Sigmoid colon (tissue), 6 donors: ENCODE measurements at regions not wholly inside any gene's neighbourhood (a gene's known extent, or its start where the extent isn't known, plus 50 kb on each side); places are given as distances from the start of the nearest gene placed in this dataset.

Experiments used
- DNase-seq: peaks from one replicate; pipeline ENCODE4 v3.0.0-alpha.2; 2019
- H3K27ac ChIP-seq, 4 donors: fragments of 200-600 bp; sonication (generic); one replicate each; pipeline ENCODE4 v1.5.1; 2016 to 2019; ENCODE audit warnings: mild to moderate bottlenecking in 1 of 4
- H3K27me3 ChIP-seq, 3 donors: fragments of 200-600 bp; sonication (generic); one replicate each; pipeline ENCODE4 v1.5.1; 2019; ENCODE audit warnings: mild to moderate bottlenecking in 1 of 3
- H3K36me3 ChIP-seq, 4 donors: fragments of 200-600 bp; sonication (generic); one replicate each; pipeline ENCODE4 v1.5.1; 2016 to 2019
- H3K4me1 ChIP-seq, 4 donors: fragments of 200-600 bp; sonication (generic); one replicate each; pipeline ENCODE4 v1.5.1; 2017 to 2019
- H3K4me3 ChIP-seq, 4 donors: fragments of 200-600 bp; sonication (generic); one replicate each; pipeline ENCODE4 v1.5.1; 2017 to 2019; ENCODE audit warnings: mild to moderate bottlenecking in 2 of 4, moderate library complexity in 1 of 4
- H3K9me3 ChIP-seq, 4 donors: fragments of 200-600 bp in 3 of 4; sonication (generic) in 3 of 4; one replicate each; pipeline versions ENCODE4 v1.5.1 to v1.6.1; 2013 to 2019
- CTCF ChIP-seq, 4 experiments: fragments of 450-650 bp in 3 of 4; fragments of 200-600 bp in 1 of 4; IDR thresholded peaks; one replicate each; pipeline ENCODE4 v1.5.1; 2016 to 2019; ENCODE audit warnings: antibody characterized with exemption in 4 of 4, mild to moderate bottlenecking in 3 of 4, moderate library complexity in 2 of 4
- EP300 ChIP-seq, 4 donors: sonication (generic); formaldehyde crosslinking; IDR thresholded peaks; one replicate each; pipeline ENCODE4 v1.6.1; 2017; ENCODE audit warnings: antibody characterized with exemption in 4 of 4
- POLR2A ChIP-seq, 2 donors: fragments of 450-650 bp; IDR thresholded peaks; one replicate each; pipeline ENCODE4 v1.6.1; 2016; ENCODE audit warnings: antibody characterized with exemption in 2 of 2, mild to moderate bottlenecking in 2 of 2, moderate library complexity in 2 of 2
- POLR2AphosphoS5 ChIP-seq, 4 donors: sonication (generic); formaldehyde crosslinking; IDR thresholded peaks; one replicate each; pipeline ENCODE4 v1.6.1; 2017; ENCODE audit warnings: antibody characterized with exemption in 4 of 4
- WGBS, 2 donors: extraction: QIAGEN DNeasy Blood & Tissue Kit; methylation state at CpG; one replicate each; pipeline ENCODE4 v1.1.7; 2013; 5-methylcytosine and 5-hydroxymethylcytosine counted together
- intact Hi-C: fragments of 100-400 bp; cut with DNase I; formaldehyde crosslinking; loops from one replicate; pipeline ENCODE4 v1.15.1; 2023
- donor health status: healthy with polysubstance abuse.
- donor health status: healthy.

DNA sequence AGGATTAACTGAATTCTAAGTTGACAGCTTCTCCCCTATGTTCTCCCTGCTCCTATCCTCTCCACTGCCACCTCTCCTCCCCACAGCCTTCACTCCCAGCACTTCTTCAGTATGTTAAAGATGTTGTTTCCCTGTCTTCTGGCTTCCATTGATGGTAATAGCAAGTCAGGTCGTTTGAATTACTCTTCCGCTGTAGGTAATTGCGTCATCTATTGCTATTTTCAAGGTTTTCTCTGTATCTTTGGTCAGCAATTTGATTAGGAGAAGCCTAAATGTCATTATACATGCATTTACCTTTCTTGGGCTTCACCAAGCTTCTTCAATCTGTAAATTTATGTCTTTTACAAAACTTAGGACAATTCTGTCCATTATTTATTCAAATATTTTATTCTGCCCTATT lies 377.3 kb upstream of the KLF12 start:
- no peaks in the 10 kb centered on the region for H3K9me3 ChIP-seq
- H3K4me1 ChIP-seq: no peaks in the 10 kb centered on the region
- no peaks in the 10 kb centered on the region for H3K36me3 ChIP-seq
- no peak overlapping the region for H3K4me3 ChIP-seq
- no peak overlapping the region for H3K27ac ChIP-seq
- no peak for DNase-seq
- intact Hi-C loops: no loop called here
- WGBS, 2 donors: 77 to 81% methylated on average over 3 of the region's 3 CpGs
- TF ChIP-seq EP300 (IDR thresholded peaks at IDR 0.05): no peak
- no peak for TF ChIP-seq POLR2A (IDR thresholded peaks at IDR 0.05)
- no peaks in the 10 kb centered on the region for H3K27me3 ChIP-seq

GRCh38 chr13:74487091-74487722 lies 353.0 kb upstream of the KLF12 start:
- Histone ChIP-seq H3K4me3 (no peak overlapping the region), H3K27ac (no peak overlapping the region), H3K9me3 (no peaks in the 10 kb centered on the region), H3K4me1 (no peaks in the 10 kb centered on the region), H3K36me3 (no peaks in the 10 kb centered on the region), H3K27me3 (no peaks in the 10 kb centered on the region)
- no peak for DNase-seq
- intact Hi-C loops: no loop called here
- TF ChIP-seq POLR2AphosphoS5 (IDR thresholded peaks at IDR 0.05): no peak
- 50 to 58% methylated on average over 3 of the region's 3 CpGs for WGBS, 2 donors

DNA sequence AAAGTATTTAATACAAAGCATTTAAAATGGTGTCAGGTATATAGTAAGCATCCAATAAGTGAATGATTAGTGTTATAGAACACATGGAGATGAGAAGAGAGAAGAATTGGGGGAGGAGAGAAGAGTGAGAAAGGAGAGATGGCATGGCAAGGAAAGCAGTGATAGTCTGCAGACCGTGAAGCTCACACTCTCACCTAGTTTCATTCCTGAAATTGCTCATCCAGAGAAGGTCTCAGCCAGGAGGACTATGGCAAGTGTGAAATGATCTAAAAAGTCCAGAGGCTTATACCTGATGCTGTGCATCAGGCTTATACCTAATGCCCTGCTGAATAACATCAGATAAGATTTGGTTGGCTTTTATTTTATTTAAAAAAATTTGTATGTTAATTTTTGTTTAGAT lies 351.6 kb upstream of the KLF12 start:
- H3K9me3 ChIP-seq: no peaks in the 10 kb centered on the region
- 51 to 55% methylated on average over 1 of the region's 1 CpG for WGBS, 2 donors
- H3K27ac ChIP-seq: no peak overlapping the region
- no peaks in the 10 kb centered on the region for H3K36me3 ChIP-seq
- intact Hi-C loops: no loop called here
- no peaks in the 10 kb centered on the region for H3K27me3 ChIP-seq
- no peak for TF ChIP-seq POLR2AphosphoS5 (IDR thresholded peaks at IDR 0.05)
- no peak for TF ChIP-seq POLR2A (IDR thresholded peaks at IDR 0.05)
- no peak for TF ChIP-seq CTCF (IDR thresholded peaks at IDR 0.05)
- no peak for TF ChIP-seq EP300 (IDR thresholded peaks at IDR 0.05)
- no peak overlapping the region for H3K4me3 ChIP-seq
- no peaks in the 10 kb centered on the region for H3K4me1 ChIP-seq
- no peak for DNase-seq

DNA sequence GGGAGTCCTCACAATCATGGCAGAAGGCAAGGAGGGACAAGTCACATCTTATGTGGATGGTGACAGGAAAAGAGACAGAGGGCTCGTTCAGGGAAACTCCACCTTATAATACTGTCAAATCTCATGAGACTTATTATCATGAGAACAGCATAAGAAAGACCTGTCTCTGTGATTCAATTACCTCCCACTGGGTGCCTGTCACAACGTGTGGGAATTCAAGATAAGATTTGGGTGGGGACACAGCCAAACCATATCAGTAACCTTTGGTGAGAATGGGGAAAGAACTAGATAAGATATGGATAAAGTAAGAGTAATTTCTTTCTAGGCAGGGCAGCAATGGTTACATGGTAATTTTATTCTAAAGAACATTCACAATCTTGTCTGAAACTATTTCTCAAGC lies 344.9 kb upstream of the KLF12 start:
- no peak overlapping the region for H3K27ac ChIP-seq
- TF ChIP-seq POLR2A (IDR thresholded peaks at IDR 0.05) (no peak), EP300 (IDR thresholded peaks at IDR 0.05) (no peak), CTCF (IDR thresholded peaks at IDR 0.05) (no peak), POLR2AphosphoS5 (IDR thresholded peaks at IDR 0.05) (no peak)
- H3K4me1 ChIP-seq: no peaks in the 10 kb centered on the region
- intact Hi-C loops: no loop called here
- WGBS, 2 donors: 34 to 59% methylated on average over 2 of the region's 2 CpGs
- no peak for DNase-seq
- no peak overlapping the region for H3K4me3 ChIP-seq
- no peaks in the 10 kb centered on the region for H3K36me3 ChIP-seq
- no peaks in the 10 kb centered on the region for H3K27me3 ChIP-seq
- H3K9me3 ChIP-seq: no peaks in the 10 kb centered on the region

- intact Hi-C loops: no loop called here
- no peaks in the 10 kb centered on the region for H3K36me3 ChIP-seq
- no peak for DNase-seq
- H3K4me3 ChIP-seq: no peak overlapping the region
- H3K4me1 ChIP-seq: no peaks in the 10 kb centered on the region
- H3K27me3 ChIP-seq: no peaks in the 10 kb centered on the region
- H3K9me3 ChIP-seq: no peaks in the 10 kb centered on the region
- TF ChIP-seq POLR2A (IDR thresholded peaks at IDR 0.05) (no peak), POLR2AphosphoS5 (IDR thresholded peaks at IDR 0.05) (no peak), CTCF (IDR thresholded peaks at IDR 0.05) (no peak), EP300 (IDR thresholded peaks at IDR 0.05) (no peak)
- no peak overlapping the region for H3K27ac ChIP-seq
Observed at GRCh38 chr13:74476788-74477187, 342.6 kb upstream of the KLF12 start.

- Histone ChIP-seq H3K9me3 (no peaks in the 10 kb centered on the region), H3K4me3 (no peak overlapping the region), H3K4me1 (no peaks in the 10 kb centered on the region), H3K27me3 (no peaks in the 10 kb centered on the region), H3K36me3 (no peaks in the 10 kb centered on the region), H3K27ac (no peak overlapping the region)
- TF ChIP-seq POLR2AphosphoS5 (IDR thresholded peaks at IDR 0.05) (no peak), POLR2A (IDR thresholded peaks at IDR 0.05) (no peak), CTCF (IDR thresholded peaks at IDR 0.05) (no peak)
- no peak for DNase-seq
- intact Hi-C loops: no loop called here
- WGBS, 2 donors: 52 to 69% methylated on average over 1 of the region's 1 CpG
Observed at GRCh38 chr13:74476365-74476764, 342.2 kb upstream of the KLF12 start.
